ENCODE measurements at regions not wholly inside any gene's neighbourhood (a gene's known extent, or its start where the extent isn't known, plus 50 kb on each side); places are given as distances from the start of the nearest gene placed in this dataset.

DNA sequence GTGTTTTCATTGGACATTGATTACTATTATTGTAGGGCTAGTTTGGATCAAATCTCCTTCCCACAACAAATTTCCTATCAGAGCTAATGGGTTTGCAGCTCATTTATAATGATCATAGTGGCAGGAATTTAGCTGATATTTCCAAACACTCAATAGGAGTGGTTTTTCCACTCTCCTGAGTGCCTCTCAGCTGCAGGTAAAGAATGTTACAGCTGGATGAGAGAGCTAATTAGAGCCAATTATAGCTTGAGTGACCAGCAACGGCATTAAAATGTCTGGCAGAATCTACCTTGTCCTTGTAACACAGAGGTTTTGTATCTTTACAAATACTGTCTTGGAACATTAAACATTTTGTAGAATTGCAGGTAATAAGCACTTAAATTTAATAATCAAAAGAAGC lies 602.8 kb upstream of the EPHA5 start:
- TF ChIP-seq PPARA (CRISPR knock-in tag; IDR thresholded peaks at IDR 0.05; ENCODE audit: borderline replicate concordance): no peak
- TF ChIP-seq, protein P1, sequence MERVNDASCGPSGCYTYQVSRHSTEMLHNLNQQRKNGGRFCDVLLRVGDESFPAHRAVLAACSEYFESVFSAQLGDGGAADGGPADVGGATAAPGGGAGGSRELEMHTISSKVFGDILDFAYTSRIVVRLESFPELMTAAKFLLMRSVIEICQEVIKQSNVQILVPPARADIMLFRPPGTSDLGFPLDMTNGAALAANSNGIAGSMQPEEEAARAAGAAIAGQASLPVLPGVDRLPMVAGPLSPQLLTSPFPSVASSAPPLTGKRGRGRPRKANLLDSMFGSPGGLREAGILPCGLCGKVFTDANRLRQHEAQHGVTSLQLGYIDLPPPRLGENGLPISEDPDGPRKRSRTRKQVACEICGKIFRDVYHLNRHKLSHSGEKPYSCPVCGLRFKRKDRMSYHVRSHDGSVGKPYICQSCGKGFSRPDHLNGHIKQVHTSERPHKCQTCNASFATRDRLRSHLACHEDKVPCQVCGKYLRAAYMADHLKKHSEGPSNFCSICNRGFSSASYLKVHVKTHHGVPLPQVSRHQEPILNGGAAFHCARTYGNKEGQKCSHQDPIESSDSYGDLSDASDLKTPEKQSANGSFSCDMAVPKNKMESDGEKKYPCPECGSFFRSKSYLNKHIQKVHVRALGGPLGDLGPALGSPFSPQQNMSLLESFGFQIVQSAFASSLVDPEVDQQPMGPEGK (CRISPR knock-in tag; IDR thresholded peaks at IDR 0.05; ENCODE audit: borderline replicate concordance): no peak
- TF ChIP-seq, protein P2, sequence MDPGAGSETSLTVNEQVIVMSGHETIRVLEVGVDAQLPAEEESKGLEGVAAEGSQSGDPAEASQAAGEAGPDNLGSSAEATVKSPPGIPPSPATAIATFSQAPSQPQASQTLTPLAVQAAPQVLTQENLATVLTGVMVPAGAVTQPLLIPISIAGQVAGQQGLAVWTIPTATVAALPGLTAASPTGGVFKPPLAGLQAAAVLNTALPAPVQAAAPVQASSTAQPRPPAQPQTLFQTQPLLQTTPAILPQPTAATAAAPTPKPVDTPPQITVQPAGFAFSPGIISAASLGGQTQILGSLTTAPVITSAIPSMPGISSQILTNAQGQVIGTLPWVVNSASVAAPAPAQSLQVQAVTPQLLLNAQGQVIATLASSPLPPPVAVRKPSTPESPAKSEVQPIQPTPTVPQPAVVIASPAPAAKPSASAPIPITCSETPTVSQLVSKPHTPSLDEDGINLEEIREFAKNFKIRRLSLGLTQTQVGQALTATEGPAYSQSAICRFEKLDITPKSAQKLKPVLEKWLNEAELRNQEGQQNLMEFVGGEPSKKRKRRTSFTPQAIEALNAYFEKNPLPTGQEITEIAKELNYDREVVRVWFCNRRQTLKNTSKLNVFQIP (CRISPR knock-in tag; IDR thresholded peaks at IDR 0.05; ENCODE audit: borderline replicate concordance, low read depth): no peak
- no peak for TF ChIP-seq ZNF8 (CRISPR knock-in tag; IDR thresholded peaks at IDR 0.05)
- no peak for TF ChIP-seq ZFP30 (CRISPR knock-in tag; IDR thresholded peaks at IDR 0.05)
- TF ChIP-seq CREB5 (CRISPR knock-in tag; IDR thresholded peaks at IDR 0.05; ENCODE audit: low read depth): no peak
- TF ChIP-seq CSDC2 (CRISPR knock-in tag; IDR thresholded peaks at IDR 0.05): no peak
- TF ChIP-seq OSR1 (CRISPR knock-in tag; IDR thresholded peaks at IDR 0.05): no peak
- TF ChIP-seq CSRNP3 (CRISPR knock-in tag; IDR thresholded peaks at IDR 0.05): no peak
- no peak for TF ChIP-seq ZFP3 (CRISPR knock-in tag; IDR thresholded peaks at IDR 0.05)
